Small intestine (tissue), 7 donors: ENCODE measurements at regions not wholly inside any gene's neighbourhood (a gene's known extent, or its start where the extent isn't known, plus 50 kb on each side); places are given as distances from the start of the nearest gene placed in this dataset.
"Not testable (repeated sequence)": the region's sequence is repeated elsewhere in the genome, so short reads cannot be mapped to it uniquely, and the experiment has no call there.

Source experiments
- DNase-seq, 2 donors: peaks; one replicate each; pipeline versions ENCODE4 v3.0.0 to v3.0.0-alpha.2; 2013
- FAIRE-seq: peaks from 2 replicates; lab custom pipeline; 2012; peaks lifted over from hg19 to GRCh38; lab: Jason Lieb, UNC
- H3K27ac ChIP-seq, 3 donors: one replicate each; pipeline ENCODE4 v1.5.1; 2013; ENCODE audit warnings: low read length in 2 of 3, mild to moderate bottlenecking in 2 of 3, control low read depth in 1 of 3, inconsistent platforms in 1 of 3, low read depth in 1 of 3, moderate library complexity in 1 of 3
- H3K27me3 ChIP-seq, 3 donors: one replicate each; pipeline ENCODE4 v1.6.1; 2013; ENCODE audit warnings: low read length in 3 of 3, inconsistent platforms in 1 of 3; ENCODE audit not compliant: control insufficient read depth in 3 of 3, insufficient read depth in 3 of 3
- H3K36me3 ChIP-seq, 3 donors: one replicate each; pipeline ENCODE4 v1.6.1; 2013; ENCODE audit warnings: low read length in 3 of 3, inconsistent platforms in 1 of 3, low read depth in 1 of 3, mild to moderate bottlenecking in 1 of 3, moderate library complexity in 1 of 3; ENCODE audit not compliant: control insufficient read depth in 3 of 3, insufficient read depth in 2 of 3
- H3K4me1 ChIP-seq, 3 donors: one replicate each; pipeline ENCODE4 v1.6.1; 2013; ENCODE audit warnings: low read length in 2 of 3, inconsistent platforms in 1 of 3, low read depth in 1 of 3, mild to moderate bottlenecking in 1 of 3, moderate library complexity in 1 of 3; ENCODE audit not compliant: control insufficient read depth in 3 of 3, insufficient read depth in 2 of 3
- H3K4me3 ChIP-seq, 3 donors: one replicate each; pipeline ENCODE4 v1.5.1; 2013; ENCODE audit warnings: low read length in 3 of 3, control low read depth in 1 of 3, inconsistent platforms in 1 of 3, low read depth in 1 of 3, mild to moderate bottlenecking in 1 of 3, moderate library complexity in 1 of 3
- H3K9me3 ChIP-seq, 2 donors: one replicate each; pipeline ENCODE4 v1.6.1; 2013; ENCODE audit warnings: low read depth in 1 of 2, low read length in 1 of 2; ENCODE audit not compliant: control insufficient read depth in 2 of 2, insufficient read depth in 1 of 2
- WGBS, 3 donors: extraction: QIAGEN DNeasy Blood & Tissue Kit; methylation state at CpG; one replicate each; pipeline ENCODE4 v1.1.7; 2013; 5-methylcytosine and 5-hydroxymethylcytosine counted together
- donor health status: healthy with polysubstance abuse.
- donor health status: control.
- donor health status: control.
- donor health status: Bipolar disorder and iron deficiency.
- donor health status: healthy.

DNA sequence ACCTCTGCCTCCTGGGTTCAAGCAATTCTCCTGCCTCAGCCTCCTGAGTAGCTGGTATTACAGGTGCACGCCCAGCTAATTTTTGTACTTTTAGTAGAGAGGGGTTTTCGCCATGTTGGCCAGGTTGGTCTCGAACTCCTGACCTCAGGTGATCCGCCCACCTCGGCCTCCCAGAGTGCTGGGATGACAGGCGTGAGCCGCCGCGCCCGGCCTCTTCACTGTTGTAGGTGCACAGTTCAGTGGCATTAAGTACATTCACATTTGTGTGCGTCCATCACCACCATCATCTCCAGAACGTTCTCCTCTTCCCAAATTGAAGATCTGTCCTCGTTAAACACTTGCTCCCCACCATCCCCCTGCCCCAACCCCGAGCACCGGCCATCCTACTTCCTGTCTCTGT, 71.3 kb downstream of the UNCX start:
- H3K9me3 ChIP-seq, H3K4me3 ChIP-seq, DNase-seq, FAIRE-seq, H3K36me3 ChIP-seq, H3K4me1 ChIP-seq, H3K27ac ChIP-seq: not testable (repeated sequence)
- WGBS, 3 donors = 65 to 71% (median 67%) methylated on average over 15 of the region's 15 CpGs
- H3K27me3 ChIP-seq = peaks cover 0 to 14% (median 2%) of the 10 kb centered on the region in 3 donors

DNA sequence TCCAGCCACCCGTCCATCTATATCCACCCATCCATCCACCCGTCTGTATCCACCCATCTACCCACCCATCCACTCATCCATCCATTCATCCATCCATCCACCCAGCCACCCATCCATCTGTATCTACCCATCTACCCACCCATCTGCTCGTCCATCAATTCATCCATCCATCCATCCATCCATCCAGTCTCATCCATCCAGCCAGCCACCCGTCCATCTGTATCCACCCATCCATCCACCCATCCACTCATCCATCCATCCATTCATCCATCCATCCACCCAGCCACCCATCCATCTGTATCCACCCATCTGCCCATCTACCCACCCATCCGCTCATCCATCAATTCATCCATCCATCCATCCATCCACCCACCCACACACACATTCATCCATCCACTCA, 73.2 kb downstream of the UNCX start:
- Histone ChIP-seq H3K36me3 (no peaks in the 10 kb centered on the region), H3K9me3 (no peaks in the 10 kb centered on the region), H3K4me1 (no peaks in the 10 kb centered on the region), H3K27me3 (peaks cover 0 to 7% (median 2%) of the 10 kb centered on the region in 3 donors), H3K4me3 (no peak overlapping the region), H3K27ac (no peak overlapping the region)
- 74 to 89% (median 80%) methylated on average over 5 of the region's 5 CpGs for WGBS, 3 donors
- FAIRE-seq (no peak), DNase-seq (no peak)

- H3K27me3 ChIP-seq = peaks cover 0 to 6% (median 2%) of the 10 kb centered on the region in 3 donors
- DNase-seq = no peak
- H3K36me3 ChIP-seq = no peaks in the 10 kb centered on the region
- no peak overlapping the region for H3K4me3 ChIP-seq
- no peaks in the 10 kb centered on the region for H3K4me1 ChIP-seq
- FAIRE-seq = no peak
- WGBS, 3 donors = 92 to 93% (median 92%) methylated on average over 14 of the region's 14 CpGs
- peaks cover 0 to 4% of the 10 kb centered on the region in 2 donors for H3K9me3 ChIP-seq
- H3K27ac ChIP-seq = no peak overlapping the region
Observed at GRCh38 chr7:1307828-1308227, 75.2 kb downstream of the UNCX start.

DNA sequence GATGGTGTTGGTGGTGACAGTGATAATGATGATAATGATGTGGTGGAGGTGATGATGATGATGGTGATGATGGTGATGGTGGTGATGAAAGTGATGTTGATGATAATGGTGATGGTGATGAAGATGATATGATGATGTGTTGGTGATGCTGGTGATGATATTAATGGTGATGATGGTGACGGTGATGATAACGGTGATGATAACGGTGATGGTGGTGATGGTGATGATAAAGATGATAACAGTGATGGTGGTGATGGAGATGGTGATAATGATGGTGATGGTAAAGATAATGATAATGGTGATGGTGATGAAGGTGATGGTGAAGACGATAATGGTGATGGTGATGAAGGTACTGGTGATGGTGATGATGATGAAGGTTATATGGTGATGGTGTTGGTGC, 76.6 kb downstream of the UNCX start:
- Histone ChIP-seq H3K36me3 (no peaks in the 10 kb centered on the region), H3K4me3 (no peak overlapping the region), H3K27ac (no peak overlapping the region), H3K27me3 (peaks cover 0 to 5% (median 2%) of the 10 kb centered on the region in 3 donors), H3K9me3 (peaks cover 0 to 4% of the 10 kb centered on the region in 2 donors), H3K4me1 (no peaks in the 10 kb centered on the region)
- DNase-seq (no peak), FAIRE-seq (no peak)
- WGBS, 3 donors = 90 to 97% (median 95%) methylated on average over 4 of the region's 4 CpGs

DNA sequence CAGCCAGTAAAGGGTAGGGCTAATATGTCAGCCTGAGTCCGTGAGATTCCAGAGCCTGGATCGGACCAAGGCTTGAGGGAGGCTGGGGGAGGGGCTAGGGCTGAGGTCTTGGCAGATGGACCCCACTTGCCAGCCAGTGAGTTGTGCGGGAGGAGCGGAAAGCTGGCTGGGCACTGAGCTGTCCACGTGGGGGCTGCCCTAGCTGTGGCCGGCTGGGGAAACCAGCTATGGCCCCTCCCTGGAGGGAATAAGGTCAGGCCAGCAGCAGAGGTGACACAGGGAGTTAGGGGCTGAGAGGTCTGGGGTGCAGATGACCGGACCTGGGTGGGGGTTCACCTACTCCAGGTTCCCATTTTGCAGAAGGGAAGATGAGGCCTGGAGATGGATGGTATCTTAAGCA, 77.3 kb downstream of the UNCX start:
- Histone ChIP-seq H3K4me1 (no peaks in the 10 kb centered on the region), H3K27ac (no peak overlapping the region), H3K36me3 (no peaks in the 10 kb centered on the region), H3K9me3 (peaks cover 0 to 4% of the 10 kb centered on the region in 2 donors), H3K4me3 (no peak overlapping the region), H3K27me3 (peaks cover 0 to 2% (median 1%) of the 10 kb centered on the region in 3 donors)
- WGBS, 3 donors = 78 to 85% (median 84%) methylated on average over 7 of the region's 7 CpGs
- FAIRE-seq = no peak
- no peak for DNase-seq

- WGBS, 3 donors = 79 to 84% (median 81%) methylated on average over 20 to 23 of the region's 23 CpGs
- Histone ChIP-seq H3K4me1 (no peaks in the 10 kb centered on the region), H3K9me3 (peaks cover 0 to 4% of the 10 kb centered on the region in 2 donors), H3K27ac (no peak overlapping the region), H3K4me3 (no peak overlapping the region), H3K27me3 (peaks cover 0 to 2% (median 0%) of the 10 kb centered on the region in 3 donors), H3K36me3 (no peaks in the 10 kb centered on the region)
- FAIRE-seq (no peak), DNase-seq (no peak)
Observed at GRCh38 chr7:1310936-1311335, 78.3 kb downstream of the UNCX start.

DNA sequence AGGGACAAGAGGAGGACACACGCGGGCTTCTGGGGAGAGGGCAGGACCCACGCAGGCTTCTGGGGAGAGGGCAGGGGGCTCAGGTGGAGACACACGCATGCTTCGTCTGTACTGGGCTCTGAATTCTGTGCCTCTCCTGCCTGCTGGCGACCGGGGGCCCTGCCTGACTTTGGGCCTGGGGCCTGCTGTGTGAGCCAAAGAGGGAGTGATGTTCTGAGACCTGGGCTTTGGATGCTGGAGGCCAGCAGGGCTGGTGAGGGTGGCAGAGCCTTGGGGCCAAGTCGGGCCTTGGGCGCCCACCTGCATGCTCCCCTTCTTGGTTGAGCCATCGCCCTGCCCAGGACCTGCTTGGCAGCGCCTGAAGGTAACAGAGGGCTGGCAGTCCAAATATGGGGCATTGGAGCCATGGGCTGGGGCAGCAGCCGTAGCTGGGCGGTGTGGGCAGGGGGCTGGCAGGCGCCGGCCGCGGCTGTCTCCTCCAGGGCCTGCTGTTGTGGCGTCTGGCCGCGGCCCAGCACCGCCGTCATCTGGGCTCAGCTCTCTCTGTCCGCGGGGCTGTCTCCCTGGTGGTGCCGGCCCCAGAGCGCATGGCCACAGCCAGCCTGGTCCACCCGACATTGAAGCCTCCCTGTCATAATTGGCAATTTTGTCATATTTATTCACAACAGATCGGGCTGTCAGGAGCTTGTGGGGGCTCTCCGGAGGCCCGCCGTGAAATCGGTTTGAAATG, 78.9 kb downstream of the UNCX start:
- H3K36me3 ChIP-seq = no peaks in the 10 kb centered on the region
- no peaks in the 10 kb centered on the region for H3K4me1 ChIP-seq
- H3K9me3 ChIP-seq = peaks cover 0 to 4% of the 10 kb centered on the region in 2 donors
- FAIRE-seq = no peak
- H3K4me3 ChIP-seq = no peak overlapping the region
- peaks cover 0 to 2% (median 0%) of the 10 kb centered on the region in 3 donors for H3K27me3 ChIP-seq
- no peak for DNase-seq
- H3K27ac ChIP-seq = no peak overlapping the region
- WGBS, 3 donors = 86 to 92% (median 90%) methylated on average over 30 to 32 of the region's 32 CpGs

DNA sequence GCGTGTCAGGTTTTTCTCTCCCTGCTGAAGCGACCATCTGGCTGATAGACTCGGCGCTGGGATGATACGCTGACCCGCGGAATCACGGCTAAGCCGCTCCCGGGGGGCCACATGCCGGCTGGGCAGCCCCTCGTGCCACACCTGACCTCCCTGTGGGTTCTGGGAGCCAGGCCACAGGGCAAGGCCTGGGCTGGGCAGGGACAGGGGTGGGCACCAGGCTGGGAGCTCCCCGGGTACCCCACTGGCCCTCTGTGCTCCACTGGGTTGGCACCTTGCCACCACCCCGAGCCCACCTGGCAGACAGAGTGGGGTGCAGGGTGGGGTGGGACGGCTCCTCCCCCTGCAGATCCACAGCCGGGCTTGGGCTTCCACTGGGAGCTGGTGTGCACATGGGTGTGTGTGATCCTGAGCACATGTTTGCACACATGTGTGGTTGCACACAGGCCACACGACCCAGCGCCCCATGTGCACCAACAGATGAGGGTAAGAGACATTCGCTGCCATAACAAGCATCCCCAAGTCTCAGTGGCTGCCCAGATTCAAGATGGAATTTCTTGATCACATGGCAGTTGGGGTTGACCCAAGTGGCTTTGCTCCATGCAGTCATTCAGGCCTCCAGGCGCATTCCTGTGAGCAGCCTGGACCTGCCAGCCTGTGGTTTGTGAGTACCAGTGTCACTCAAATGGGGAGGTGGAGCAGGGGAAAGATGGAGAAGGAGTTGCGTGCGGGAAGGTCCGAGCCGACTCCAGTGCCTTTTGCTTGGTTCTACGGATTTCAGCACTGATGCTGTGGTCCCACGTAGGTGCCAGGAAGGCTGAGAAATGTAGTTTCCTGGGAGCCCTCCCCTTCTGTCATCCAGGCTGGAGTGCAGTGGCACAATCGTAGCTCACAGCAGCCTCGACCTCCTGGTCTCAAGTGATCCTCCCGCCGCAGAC, 79.7 kb downstream of the UNCX start:
- WGBS, 3 donors = 89 to 92% (median 89%) methylated on average over 30 of the region's 30 CpGs
- Histone ChIP-seq H3K27me3 (peaks cover 0 to 2% (median 0%) of the 10 kb centered on the region in 3 donors), H3K36me3 (no peaks in the 10 kb centered on the region), H3K27ac (no peak overlapping the region), H3K4me1 (no peaks in the 10 kb centered on the region), H3K9me3 (peaks cover 0 to 4% of the 10 kb centered on the region in 2 donors), H3K4me3 (no peak overlapping the region)
- FAIRE-seq (no peak), DNase-seq (no peak)
